ENCODE measurements at regions not wholly inside any gene's neighbourhood (a gene's known extent, or its start where the extent isn't known, plus 50 kb on each side); places are given as distances from the start of the nearest gene placed in this dataset.

DNA sequence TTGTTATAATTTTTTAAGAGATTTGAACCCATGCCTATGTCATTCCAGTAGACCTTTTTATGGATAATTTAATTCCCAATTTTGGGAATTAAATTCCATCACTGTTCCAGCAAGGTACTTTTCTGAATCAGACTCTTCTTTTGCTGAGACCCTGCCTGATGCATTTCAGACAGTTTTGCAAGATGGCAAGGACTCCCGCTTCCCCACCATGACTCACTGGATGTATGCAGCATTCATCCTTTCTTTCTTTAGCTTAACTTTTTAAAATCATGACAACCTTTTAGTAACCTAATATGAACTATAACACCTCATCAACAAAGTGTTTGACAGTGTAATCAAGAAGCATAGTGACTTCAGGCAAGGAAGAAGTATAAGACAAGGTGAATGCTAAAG lies 178.1 kb upstream of the LEF1 start:
- Histone ChIP-seq H3K4me1 (ENCODE audit: low read depth) (peaks cover 18% of the 10 kb centered on the region), H3K27ac (no peak overlapping the region)
- DNase-seq (ENCODE audit: low read depth in 1 of 2, low spot score in 1 of 2): peak in 1 of 2 donors; percentile 4

GRCh38 chr4:108345862-108346817 lies 177.4 kb upstream of the LEF1 start:
- Histone ChIP-seq H3K9me3 (ENCODE audit: low read depth) (no peaks in the 10 kb centered on the region), H3K4me3 (no peak overlapping the region), H3K4me1 (ENCODE audit: low read depth) (peaks cover 11% of the 10 kb centered on the region), H3K36me3 (no peaks in the 10 kb centered on the region), H3K27me3 (no peaks in the 10 kb centered on the region), H3K27ac (no peak overlapping the region)
- DNase-seq (ENCODE audit: low read depth in 1 of 2, low spot score in 1 of 2): peak in 1 of 2 donors; percentile 46
- no peak for TF ChIP-seq CTCF (IDR thresholded peaks at IDR 0.05; ENCODE audit: low read depth, low read length)

More for the DNA sequence above, 178.1 kb upstream of the LEF1 start:
- Histone ChIP-seq H3K27me3 (no peaks in the 10 kb centered on the region), H3K36me3 (no peaks in the 10 kb centered on the region), H3K9me3 (ENCODE audit: low read depth) (no peaks in the 10 kb centered on the region), H3K4me3 (no peak overlapping the region)
- no peak for TF ChIP-seq CTCF (IDR thresholded peaks at IDR 0.05; ENCODE audit: low read depth, low read length)

GRCh38 chr4:108342325-108342970 lies 173.7 kb upstream of the LEF1 start:
- H3K27me3 ChIP-seq: no peaks in the 10 kb centered on the region
- no peaks in the 10 kb centered on the region for H3K36me3 ChIP-seq
- no peak overlapping the region for H3K27ac ChIP-seq
- no peak for DNase-seq (ENCODE audit: low read depth in 1 of 2, low spot score in 1 of 2)
- H3K9me3 ChIP-seq (ENCODE audit: low read depth): no peaks in the 10 kb centered on the region
- peaks cover 30% of the 10 kb centered on the region for H3K4me1 ChIP-seq (ENCODE audit: low read depth)
- no peak for TF ChIP-seq CTCF (IDR thresholded peaks at IDR 0.05; ENCODE audit: low read depth, low read length)
- no peak overlapping the region for H3K4me3 ChIP-seq

GRCh38 chr4:108337923-108338322 lies 169.2 kb upstream of the LEF1 start:
- TF ChIP-seq CTCF (IDR thresholded peaks at IDR 0.05; ENCODE audit: low read depth, low read length): no peak
- Histone ChIP-seq H3K4me3 (no peak overlapping the region), H3K4me1 (ENCODE audit: low read depth) (peaks cover 72% of the 10 kb centered on the region), H3K9me3 (ENCODE audit: low read depth) (no peaks in the 10 kb centered on the region), H3K27me3 (no peaks in the 10 kb centered on the region), H3K27ac (peak overlapping the region; percentile 90), H3K36me3 (no peaks in the 10 kb centered on the region)
- no peak for DNase-seq (ENCODE audit: low read depth in 1 of 2, low spot score in 1 of 2)

DNA sequence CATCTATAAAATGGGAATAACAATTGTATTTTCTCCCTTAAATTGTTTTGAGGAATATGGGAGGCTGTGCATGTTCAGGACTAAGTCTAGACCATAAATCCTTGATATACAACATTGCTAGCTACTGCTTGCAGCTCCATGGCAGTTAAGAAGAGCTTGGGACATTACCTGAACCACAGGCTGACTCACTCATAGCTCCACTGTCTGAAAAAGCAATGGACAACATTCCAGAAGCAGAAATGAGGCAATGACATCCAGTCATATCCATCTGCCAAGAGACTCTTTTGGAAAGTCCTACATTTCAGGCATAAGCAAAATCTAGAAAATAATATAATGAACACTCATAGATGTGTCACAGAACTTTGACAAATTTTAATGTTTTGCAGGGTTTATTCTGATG lies 167.3 kb upstream of the LEF1 start:
- no peak for TF ChIP-seq CTCF (IDR thresholded peaks at IDR 0.05; ENCODE audit: low read depth, low read length)
- Histone ChIP-seq H3K27me3 (no peaks in the 10 kb centered on the region), H3K4me1 (ENCODE audit: low read depth) (peaks cover 86% of the 10 kb centered on the region), H3K27ac (peak overlapping the region; percentile 90), H3K36me3 (no peaks in the 10 kb centered on the region), H3K4me3 (no peak overlapping the region), H3K9me3 (ENCODE audit: low read depth) (no peaks in the 10 kb centered on the region)
- DNase-seq (ENCODE audit: low read depth in 1 of 2, low spot score in 1 of 2): peak in 1 of 2 donors; percentile 6

Data from cardiac muscle cell (in vitro differentiated cells and primary cell).